ENCODE measurements at regions not wholly inside any gene's neighbourhood (a gene's known extent, or its start where the extent isn't known, plus 50 kb on each side); places are given as distances from the start of the nearest gene placed in this dataset.

- TF ChIP-seq SPI1 (IDR thresholded peaks at IDR 0.05; ENCODE audit: borderline replicate concordance, low read depth) (no peak), CTCF (IDR thresholded peaks at IDR 0.05; ENCODE audit: insufficient read depth, low read length) (no peak), GABPA (IDR thresholded peaks at IDR 0.05; ENCODE audit: low read depth) (no peak), REST (IDR thresholded peaks at IDR 0.05; ENCODE audit: insufficient replicate concordance, low read depth) (no peak), POLR2AphosphoS5 (IDR thresholded peaks at IDR 0.05; ENCODE audit: low read depth) (no peak)
- no peak overlapping the region for H3K27ac ChIP-seq (replicated peaks)
- H3K27me3 ChIP-seq (ENCODE audit: insufficient read depth, poor library complexity, severe bottlenecking): no peaks in the 10 kb centered on the region
- H3K4me3 ChIP-seq (replicated peaks; ENCODE audit: insufficient read depth, low read length): no peak overlapping the region
- DNase-seq (ENCODE audit: low read depth in 1 of 2, low spot score in 1 of 2): no peak
These were observed 417.6 kb downstream of the NOVA1 start for GRCh38 chr14:26180221-26180620.

GRCh38 chr14:26175658-26176057 lies 422.2 kb downstream of the NOVA1 start:
- no peak overlapping the region for H3K27ac ChIP-seq (replicated peaks)
- no peak for DNase-seq (ENCODE audit: low read depth in 1 of 2, low spot score in 1 of 2)
- H3K4me3 ChIP-seq (replicated peaks; ENCODE audit: insufficient read depth, low read length): no peak overlapping the region
- no peaks in the 10 kb centered on the region for H3K27me3 ChIP-seq (ENCODE audit: insufficient read depth, poor library complexity, severe bottlenecking)
- TF ChIP-seq REST (IDR thresholded peaks at IDR 0.05; ENCODE audit: insufficient replicate concordance, low read depth): no peak
- TF ChIP-seq POLR2AphosphoS5 (IDR thresholded peaks at IDR 0.05; ENCODE audit: low read depth): no peak
- no peak for TF ChIP-seq CTCF (IDR thresholded peaks at IDR 0.05; ENCODE audit: insufficient read depth, low read length)
- TF ChIP-seq SPI1 (IDR thresholded peaks at IDR 0.05; ENCODE audit: borderline replicate concordance, low read depth): no peak
- no peak for TF ChIP-seq GABPA (IDR thresholded peaks at IDR 0.05; ENCODE audit: low read depth)

GRCh38 chr14:26174395-26174794 lies 423.4 kb downstream of the NOVA1 start:
- Histone ChIP-seq H3K27me3 (ENCODE audit: insufficient read depth, poor library complexity, severe bottlenecking) (no peaks in the 10 kb centered on the region), H3K27ac (replicated peaks) (no peak overlapping the region), H3K4me3 (replicated peaks; ENCODE audit: insufficient read depth, low read length) (no peak overlapping the region)
- DNase-seq (ENCODE audit: low read depth in 1 of 2, low spot score in 1 of 2): no peak
- TF ChIP-seq SPI1 (IDR thresholded peaks at IDR 0.05; ENCODE audit: borderline replicate concordance, low read depth): no peak
- no peak for TF ChIP-seq GABPA (IDR thresholded peaks at IDR 0.05; ENCODE audit: low read depth)
- no peak for TF ChIP-seq REST (IDR thresholded peaks at IDR 0.05; ENCODE audit: insufficient replicate concordance, low read depth)
- no peak for TF ChIP-seq POLR2AphosphoS5 (IDR thresholded peaks at IDR 0.05; ENCODE audit: low read depth)
- no peak for TF ChIP-seq CTCF (IDR thresholded peaks at IDR 0.05; ENCODE audit: insufficient read depth, low read length)
